Osteoblast (primary cell): ENCODE measurements at regions not wholly inside any gene's neighbourhood (a gene's known extent, or its start where the extent isn't known, plus 50 kb on each side); places are given as distances from the start of the nearest gene placed in this dataset.

Source experiments
- DNase-seq: peaks from one replicate; pipeline ENCODE4 v3.0.0; 2011; ENCODE audit warnings: low spot score, mixed read lengths; ENCODE audit not compliant: insufficient read length; ENCODE audit errors: missing footprints
- H2AFZ ChIP-seq: 2 replicates; pipeline ENCODE4 v1.6.0; 2011; ENCODE audit warnings: mild to moderate bottlenecking, low read length
- H3K27ac ChIP-seq: 2 replicates; pipeline ENCODE4 v1.5.1; 2011; ENCODE audit warnings: mild to moderate bottlenecking, low read depth, low read length, moderate library complexity
- H3K27me3 ChIP-seq: 2 replicates; pipeline ENCODE4 v1.6.0; 2012; ENCODE audit warnings: mild to moderate bottlenecking, control low read depth, inconsistent platforms, low read length, moderate library complexity; ENCODE audit not compliant: insufficient read depth
- H3K36me3 ChIP-seq: 2 replicates; pipeline ENCODE4 v1.5.1; 2011; ENCODE audit warnings: mild to moderate bottlenecking, low read length, control low read depth, moderate library complexity; ENCODE audit not compliant: insufficient read depth
- H3K4me1 ChIP-seq: 2 replicates; pipeline ENCODE4 v1.5.1; 2011; ENCODE audit warnings: mild to moderate bottlenecking, low read length, control low read depth, moderate library complexity; ENCODE audit not compliant: insufficient read depth
- H3K4me2 ChIP-seq: 2 replicates; pipeline ENCODE4 v1.6.0; 2011; ENCODE audit warnings: mild to moderate bottlenecking, low read length; ENCODE audit not compliant: insufficient read depth
- H3K4me3 ChIP-seq: fragments of 200-600 bp; sonication (generic); 3 replicates; pipeline ENCODE4 v1.5.1; 2012; ENCODE audit warnings: mild to moderate bottlenecking, low read length, inconsistent platforms; ENCODE audit not compliant: insufficient read depth
- H3K79me2 ChIP-seq: 2 replicates; pipeline ENCODE4 v1.6.0; 2012; ENCODE audit warnings: mild to moderate bottlenecking, low read length, control low read depth, inconsistent platforms; ENCODE audit not compliant: insufficient read depth
- H3K9me3 ChIP-seq: 2 replicates; pipeline ENCODE4 v1.5.1; 2011; ENCODE audit warnings: low read depth, low read length, control low read depth
- H4K20me1 ChIP-seq: 2 replicates; pipeline ENCODE4 v1.6.0; 2012; ENCODE audit warnings: mild to moderate bottlenecking, low read length, control low read depth; ENCODE audit not compliant: insufficient read depth
- TF ChIP-seq, protein P1 (sequence below): IDR thresholded peaks from 2 replicates; pipeline ENCODE4 v1.5.1; 2011; ENCODE audit warnings: mild to moderate bottlenecking, low read depth, low read length, moderate library complexity; ENCODE audit errors: extremely low read depth

DNA sequence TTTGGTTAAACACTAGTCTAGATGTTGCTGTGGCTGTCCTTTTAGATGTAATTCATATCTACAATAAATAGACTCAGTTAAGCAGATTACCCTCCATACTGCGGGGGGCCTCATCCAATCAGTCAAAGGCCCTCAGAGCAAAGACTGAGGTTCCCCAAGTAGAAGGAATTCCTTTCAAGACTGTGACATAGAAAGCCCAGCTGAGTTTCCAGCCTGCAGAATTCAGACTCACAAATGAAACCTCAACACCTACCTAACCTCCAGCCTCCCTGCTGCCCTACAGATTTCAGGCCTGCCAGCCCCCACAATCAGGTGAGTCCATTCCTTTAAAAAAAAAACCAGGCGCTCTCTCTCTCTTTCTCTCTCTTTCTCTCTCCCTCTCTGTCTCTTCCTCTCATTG, 73.6 kb upstream of the NSMCE3 start:
- DNase-seq = no peak
- H4K20me1 ChIP-seq = no peaks in the 10 kb centered on the region
- no peaks in the 10 kb centered on the region for H3K27me3 ChIP-seq
- no peaks in the 10 kb centered on the region for H3K36me3 ChIP-seq
- no peaks in the 10 kb centered on the region for H3K79me2 ChIP-seq
- H3K9me3 ChIP-seq = no peaks in the 10 kb centered on the region
- H3K4me2 ChIP-seq = no peak overlapping the region
- TF ChIP-seq, protein P1, sequence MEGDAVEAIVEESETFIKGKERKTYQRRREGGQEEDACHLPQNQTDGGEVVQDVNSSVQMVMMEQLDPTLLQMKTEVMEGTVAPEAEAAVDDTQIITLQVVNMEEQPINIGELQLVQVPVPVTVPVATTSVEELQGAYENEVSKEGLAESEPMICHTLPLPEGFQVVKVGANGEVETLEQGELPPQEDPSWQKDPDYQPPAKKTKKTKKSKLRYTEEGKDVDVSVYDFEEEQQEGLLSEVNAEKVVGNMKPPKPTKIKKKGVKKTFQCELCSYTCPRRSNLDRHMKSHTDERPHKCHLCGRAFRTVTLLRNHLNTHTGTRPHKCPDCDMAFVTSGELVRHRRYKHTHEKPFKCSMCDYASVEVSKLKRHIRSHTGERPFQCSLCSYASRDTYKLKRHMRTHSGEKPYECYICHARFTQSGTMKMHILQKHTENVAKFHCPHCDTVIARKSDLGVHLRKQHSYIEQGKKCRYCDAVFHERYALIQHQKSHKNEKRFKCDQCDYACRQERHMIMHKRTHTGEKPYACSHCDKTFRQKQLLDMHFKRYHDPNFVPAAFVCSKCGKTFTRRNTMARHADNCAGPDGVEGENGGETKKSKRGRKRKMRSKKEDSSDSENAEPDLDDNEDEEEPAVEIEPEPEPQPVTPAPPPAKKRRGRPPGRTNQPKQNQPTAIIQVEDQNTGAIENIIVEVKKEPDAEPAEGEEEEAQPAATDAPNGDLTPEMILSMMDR = no peak
- H3K4me3 ChIP-seq = no peak overlapping the region
- no peaks in the 10 kb centered on the region for H3K4me1 ChIP-seq
- H2AFZ ChIP-seq = no peak overlapping the region
- H3K27ac ChIP-seq = no peak overlapping the region

- H3K27ac ChIP-seq = no peak overlapping the region
- no peaks in the 10 kb centered on the region for H3K36me3 ChIP-seq
- no peaks in the 10 kb centered on the region for H4K20me1 ChIP-seq
- H3K9me3 ChIP-seq = no peaks in the 10 kb centered on the region
- no peak overlapping the region for H2AFZ ChIP-seq
- TF ChIP-seq, protein P1 = no peak
- no peaks in the 10 kb centered on the region for H3K79me2 ChIP-seq
- H3K4me2 ChIP-seq = no peak overlapping the region
- H3K27me3 ChIP-seq = no peaks in the 10 kb centered on the region
- DNase-seq = peak; percentile 27
- no peak overlapping the region for H3K4me3 ChIP-seq
- H3K4me1 ChIP-seq = no peaks in the 10 kb centered on the region
Measured at GRCh38 chr15:29342201-29342600, 72.6 kb upstream of the NSMCE3 start.

GRCh38 chr15:29337156-29337959, 67.7 kb upstream of the NSMCE3 start:
- Histone ChIP-seq H2AFZ (no peak overlapping the region), H3K4me2 (no peak overlapping the region), H3K9me3 (no peaks in the 10 kb centered on the region), H3K4me1 (no peaks in the 10 kb centered on the region), H3K27ac (no peak overlapping the region), H3K27me3 (no peaks in the 10 kb centered on the region), H3K79me2 (no peaks in the 10 kb centered on the region), H3K36me3 (no peaks in the 10 kb centered on the region), H4K20me1 (no peaks in the 10 kb centered on the region), H3K4me3 (no peak overlapping the region)
- TF ChIP-seq, protein P1 = no peak
- DNase-seq = peak; percentile 81

DNA sequence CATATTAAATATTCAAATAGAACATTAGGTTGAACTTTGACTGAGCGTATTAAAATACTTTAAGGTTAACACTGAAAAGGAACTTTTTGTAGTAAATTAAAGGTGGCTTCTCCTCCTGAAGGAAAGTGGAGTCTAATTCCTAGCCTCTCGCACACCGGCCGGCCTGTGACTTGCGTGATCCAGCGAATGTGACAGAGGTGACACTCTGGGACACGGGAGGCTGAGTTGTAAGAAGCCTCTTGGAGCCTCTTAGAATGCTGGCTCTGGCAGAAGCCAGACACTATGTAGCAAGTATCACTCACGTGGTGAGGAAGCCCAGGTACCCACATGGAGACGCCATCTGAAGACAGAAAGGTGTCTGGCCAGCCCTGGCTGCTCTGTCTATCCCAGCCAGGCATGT, 64.9 kb upstream of the NSMCE3 start:
- Histone ChIP-seq H3K36me3 (no peaks in the 10 kb centered on the region), H4K20me1 (no peaks in the 10 kb centered on the region), H2AFZ (no peak overlapping the region), H3K4me2 (no peak overlapping the region), H3K9me3 (no peaks in the 10 kb centered on the region), H3K27ac (no peak overlapping the region), H3K4me3 (no peak overlapping the region), H3K27me3 (no peaks in the 10 kb centered on the region), H3K4me1 (no peaks in the 10 kb centered on the region), H3K79me2 (no peaks in the 10 kb centered on the region)
- TF ChIP-seq, protein P1 = no peak
- DNase-seq = no peak
